HL-60 (cell line): ENCODE measurements at regions not wholly inside any gene's neighbourhood (a gene's known extent, or its start where the extent isn't known, plus 50 kb on each side); places are given as distances from the start of the nearest gene placed in this dataset.

Experiments used
- CTCF ChIP-seq: IDR thresholded peaks from one replicate; pipeline ENCODE4 v1.5.1; 2011; ENCODE audit warnings: low read length, control low read depth, inconsistent platforms; ENCODE audit not compliant: insufficient read depth
- GABPA ChIP-seq: IDR thresholded peaks from 2 replicates; pipeline ENCODE4 v1.6.1; 2012; ENCODE audit warnings: low read depth
- POLR2AphosphoS5 ChIP-seq: IDR thresholded peaks from 2 replicates; pipeline ENCODE4 v1.6.1; 2012; ENCODE audit warnings: low read depth
- SPI1 ChIP-seq: IDR thresholded peaks from 2 replicates; pipeline ENCODE4 v1.6.1; 2012; ENCODE audit warnings: low read depth, mild to moderate bottlenecking, borderline replicate concordance

- no peak for TF ChIP-seq CTCF
- no peak for TF ChIP-seq SPI1
- no peak for TF ChIP-seq GABPA
- TF ChIP-seq POLR2AphosphoS5 = no peak
Observed at GRCh38 chr7:136131304-136131630, 154.1 kb upstream of the MTPN start.
